Endothelial cell (in vitro differentiated cells): ENCODE measurements at regions not wholly inside any gene's neighbourhood (a gene's known extent, or its start where the extent isn't known, plus 50 kb on each side); places are given as distances from the start of the nearest gene placed in this dataset.

Experiments used
- DNase-seq: peaks from one replicate; pipeline ENCODE4 v3.0.0; 2021; ENCODE audit warnings: low spot score
- H3K27ac Mint-ChIP-seq: one replicate; pipeline ENCODE4 v1.8.0; 2021; ENCODE audit warnings: mixed read lengths, inconsistent platforms; ENCODE audit not compliant: unreplicated experiment
- H3K27me3 Mint-ChIP-seq: one replicate; pipeline ENCODE4 v1.8.0; 2021; ENCODE audit warnings: mild to moderate bottlenecking, moderate library complexity, mixed read lengths, inconsistent platforms; ENCODE audit not compliant: unreplicated experiment
- H3K36me3 Mint-ChIP-seq: one replicate; pipeline ENCODE4 v1.8.0; 2021; ENCODE audit warnings: mild to moderate bottlenecking, low read depth, mixed read lengths, inconsistent platforms; ENCODE audit not compliant: unreplicated experiment
- H3K4me1 Mint-ChIP-seq: one replicate; pipeline ENCODE4 v1.8.0; 2021; ENCODE audit warnings: mild to moderate bottlenecking, mixed read lengths, inconsistent platforms; ENCODE audit not compliant: unreplicated experiment
- H3K4me3 Mint-ChIP-seq: one replicate; pipeline ENCODE4 v1.8.0; 2021; ENCODE audit warnings: mild to moderate bottlenecking, mixed read lengths, inconsistent platforms; ENCODE audit not compliant: unreplicated experiment
- H3K9me3 Mint-ChIP-seq: one replicate; pipeline ENCODE4 v1.8.0; 2021; ENCODE audit warnings: mixed read lengths, inconsistent platforms; ENCODE audit not compliant: unreplicated experiment
- CTCF ChIP-seq: fragments of 200-600 bp; sonication (generic); IDR thresholded peaks from one replicate; pipeline ENCODE4 v1.5.0; 2021; ENCODE audit warnings: antibody characterized with exemption; ENCODE audit not compliant: unreplicated experiment

GRCh38 chr2:212938144-212938793 lies 213.1 kb downstream of the IKZF2 start:
- no peak for DNase-seq
- no peaks in the 10 kb centered on the region for H3K9me3 Mint-ChIP-seq
- no peak overlapping the region for H3K4me3 Mint-ChIP-seq
- H3K27me3 Mint-ChIP-seq = peaks cover 1% of the 10 kb centered on the region
- H3K4me1 Mint-ChIP-seq = peaks cover 4% of the 10 kb centered on the region
- TF ChIP-seq CTCF = no peak
- H3K27ac Mint-ChIP-seq = no peak overlapping the region
- H3K36me3 Mint-ChIP-seq = no peaks in the 10 kb centered on the region

GRCh38 chr2:212936572-212936971 lies 214.8 kb downstream of the IKZF2 start:
- DNase-seq = no peak
- Mint-ChIP-seq H3K4me1 (peaks cover 4% of the 10 kb centered on the region), H3K36me3 (no peaks in the 10 kb centered on the region), H3K9me3 (no peaks in the 10 kb centered on the region), H3K27ac (no peak overlapping the region), H3K27me3 (peaks cover 1% of the 10 kb centered on the region), H3K4me3 (no peak overlapping the region)
- TF ChIP-seq CTCF = no peak

- no peaks in the 10 kb centered on the region for H3K36me3 Mint-ChIP-seq
- no peak for DNase-seq
- H3K27ac Mint-ChIP-seq = no peak overlapping the region
- H3K27me3 Mint-ChIP-seq = peaks cover 1% of the 10 kb centered on the region
- H3K4me3 Mint-ChIP-seq = no peak overlapping the region
- H3K9me3 Mint-ChIP-seq = no peaks in the 10 kb centered on the region
- H3K4me1 Mint-ChIP-seq = peaks cover 4% of the 10 kb centered on the region
- no peak for TF ChIP-seq CTCF
These were observed 215.7 kb downstream of the IKZF2 start for GRCh38 chr2:212935752-212936151.

GRCh38 chr2:212931271-212931670 lies 220.1 kb downstream of the IKZF2 start:
- Mint-ChIP-seq H3K36me3 (no peaks in the 10 kb centered on the region), H3K27ac (no peak overlapping the region), H3K27me3 (no peaks in the 10 kb centered on the region), H3K9me3 (no peaks in the 10 kb centered on the region), H3K4me1 (no peaks in the 10 kb centered on the region), H3K4me3 (no peak overlapping the region)
- no peak for DNase-seq
- TF ChIP-seq CTCF = no peak

- no peaks in the 10 kb centered on the region for H3K27me3 Mint-ChIP-seq
- no peaks in the 10 kb centered on the region for H3K4me1 Mint-ChIP-seq
- H3K36me3 Mint-ChIP-seq = no peaks in the 10 kb centered on the region
- H3K4me3 Mint-ChIP-seq = no peak overlapping the region
- TF ChIP-seq CTCF = no peak
- H3K27ac Mint-ChIP-seq = no peak overlapping the region
- H3K9me3 Mint-ChIP-seq = no peaks in the 10 kb centered on the region
- no peak for DNase-seq
These were observed 220.7 kb downstream of the IKZF2 start for GRCh38 chr2:212930556-212931260.
